GM18505 (cell line): ENCODE measurements at regions not wholly inside any gene's neighbourhood (a gene's known extent, or its start where the extent isn't known, plus 50 kb on each side); places are given as distances from the start of the nearest gene placed in this dataset.
"Not testable (repeated sequence)": the region's sequence is repeated elsewhere in the genome, so short reads cannot be mapped to it uniquely, and the experiment has no call there.

ENCODE experiments used
- ATAC-seq: cut with Tn5 transposase; IDR thresholded peaks from one replicate; pipeline ENCODE4 v1.9.1; 2021; ENCODE audit not compliant: unreplicated experiment
- POLR2A ChIP-seq: IDR thresholded peaks from 4 replicates; pipeline ENCODE4 v1.6.1; 2011; ENCODE audit warnings: borderline replicate concordance; ENCODE audit not compliant: insufficient read depth, insufficient read length; ENCODE audit errors: extremely low read depth

DNA sequence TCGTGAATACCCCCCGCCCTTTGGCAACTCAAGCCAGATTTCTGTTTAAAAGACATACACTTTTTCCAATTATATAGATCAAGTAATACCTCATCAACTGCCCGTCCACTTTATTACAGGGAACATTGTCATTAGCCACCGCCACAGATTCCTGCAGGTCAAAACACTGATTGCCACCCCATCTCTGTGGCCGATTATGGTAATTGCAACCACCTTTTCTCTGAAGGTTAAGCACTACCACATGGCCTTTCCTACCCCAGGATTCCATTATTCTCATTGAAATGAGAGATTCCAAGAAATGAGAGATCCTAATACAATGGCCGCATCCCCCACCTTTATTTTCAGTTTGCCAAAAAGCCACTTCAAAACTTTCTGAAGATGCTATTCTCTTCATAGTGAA is 478.8 kb upstream of the HSF2 start:
- no peak for TF ChIP-seq POLR2A
- no peak for ATAC-seq

DNA sequence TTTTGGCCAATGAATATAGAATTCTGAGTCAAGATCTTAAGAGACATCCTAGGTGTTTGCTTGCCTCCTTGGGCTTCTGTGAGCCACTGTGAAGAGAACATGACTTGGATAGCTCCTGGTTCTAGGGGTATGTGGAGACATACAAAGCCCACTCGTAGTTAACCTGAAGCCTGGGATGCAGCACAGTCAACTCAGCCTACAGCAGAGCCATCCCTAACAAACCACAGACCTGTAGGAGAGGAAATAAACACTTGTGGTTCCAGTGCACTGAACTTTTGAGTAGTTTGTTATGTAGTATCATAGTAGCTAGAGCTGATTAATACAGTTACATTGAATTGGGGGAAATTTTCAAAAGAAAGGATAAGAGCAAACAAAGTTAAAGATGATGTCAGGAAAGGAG is 474.4 kb upstream of the HSF2 start:
- ATAC-seq = no peak
- no peak for TF ChIP-seq POLR2A

DNA sequence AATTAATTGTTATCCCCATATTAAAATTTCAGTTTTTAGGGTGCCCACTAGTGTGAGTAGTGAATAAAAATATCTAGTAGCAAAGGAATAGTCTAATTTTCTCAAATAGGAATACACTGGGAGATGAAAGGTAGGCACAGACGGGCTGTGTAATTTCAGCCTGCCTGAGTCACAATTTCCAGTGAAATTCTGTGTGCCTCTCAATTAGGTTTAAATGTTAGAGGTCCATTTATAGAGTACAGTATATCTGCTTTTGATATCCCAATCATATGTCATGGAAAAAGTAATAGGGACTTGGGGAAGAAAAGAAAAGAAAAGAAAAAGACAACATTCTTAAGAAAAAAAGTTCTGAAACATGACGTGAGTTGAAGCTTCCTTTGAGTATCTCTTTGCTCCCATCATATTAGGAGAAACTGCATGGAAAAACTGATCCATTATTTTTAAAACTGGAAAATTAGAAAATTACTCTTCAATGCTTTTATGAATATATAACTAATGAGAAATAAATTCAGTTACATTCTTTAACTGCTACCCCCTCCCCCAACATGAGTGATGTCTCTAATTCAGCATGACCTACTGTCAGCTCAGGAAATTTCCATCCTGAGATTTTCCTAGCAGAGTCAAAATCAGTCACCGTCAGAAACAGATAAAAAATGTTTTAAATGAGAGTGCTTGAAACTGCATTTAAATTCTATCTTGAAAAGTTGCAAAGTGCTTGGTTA is 473.8 kb upstream of the HSF2 start:
- TF ChIP-seq POLR2A = no peak
- no peak for ATAC-seq

DNA sequence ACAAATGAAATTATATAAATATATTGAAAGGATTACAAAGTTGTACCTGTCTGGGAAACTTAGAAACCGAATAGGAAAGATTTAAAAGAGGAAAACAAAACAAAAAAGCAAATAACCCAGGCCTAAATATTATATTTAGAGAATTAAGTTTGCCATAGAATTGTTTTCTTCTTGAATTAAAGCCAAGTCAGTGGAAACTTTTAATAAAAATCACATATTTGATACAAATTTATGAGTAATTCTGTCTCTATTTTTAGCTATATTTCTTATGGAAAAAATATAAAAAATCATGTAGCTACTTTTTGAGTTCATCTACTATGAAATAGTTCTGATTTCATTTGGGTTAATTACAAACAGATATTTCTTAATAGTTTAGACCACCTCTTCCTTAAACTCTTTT is 470.2 kb upstream of the HSF2 start:
- TF ChIP-seq POLR2A = no peak
- no peak for ATAC-seq

DNA sequence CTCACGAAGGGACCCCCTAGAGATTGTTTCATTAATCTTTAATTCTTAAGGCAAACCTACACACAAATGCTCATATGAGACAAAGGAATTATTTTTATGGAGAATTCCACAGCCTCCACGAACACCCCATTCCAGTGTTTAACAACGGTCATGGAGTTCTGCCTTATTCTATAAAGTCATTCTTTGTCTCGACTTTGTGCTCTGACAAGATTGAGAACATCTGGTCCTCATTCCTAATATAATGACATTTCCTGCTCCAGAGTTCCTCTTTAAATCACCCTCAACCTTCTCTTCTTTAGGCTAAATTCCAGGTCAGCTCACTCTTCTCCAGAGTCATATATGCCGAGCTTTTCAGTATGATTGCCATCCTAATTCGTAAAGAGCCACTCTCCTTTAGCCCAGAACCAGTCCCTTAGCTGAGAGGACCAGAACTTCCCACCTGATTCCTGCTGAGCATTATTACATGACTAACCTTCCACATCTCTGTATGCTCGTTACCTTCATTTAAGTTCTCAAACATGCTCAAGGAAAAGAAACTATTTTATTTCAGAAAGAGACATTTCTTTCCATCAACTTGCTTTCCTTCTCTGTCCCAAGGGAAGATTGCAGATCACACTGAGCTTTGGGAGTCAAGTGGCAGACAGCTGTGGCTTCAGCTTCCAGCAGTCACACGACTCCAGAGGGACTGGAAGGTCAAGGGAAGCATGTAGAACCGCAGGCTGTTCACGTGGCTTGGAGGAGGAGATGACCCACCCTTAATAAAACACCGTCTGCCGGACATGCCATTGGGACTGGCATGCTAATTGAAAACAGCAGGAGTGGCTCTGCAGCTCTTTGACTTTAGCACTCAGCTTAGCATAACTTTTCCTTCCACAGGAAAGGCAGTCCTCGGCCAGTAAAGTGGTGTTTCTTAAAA is 467.1 kb upstream of the HSF2 start:
- no peak for ATAC-seq
- TF ChIP-seq POLR2A = no peak

DNA sequence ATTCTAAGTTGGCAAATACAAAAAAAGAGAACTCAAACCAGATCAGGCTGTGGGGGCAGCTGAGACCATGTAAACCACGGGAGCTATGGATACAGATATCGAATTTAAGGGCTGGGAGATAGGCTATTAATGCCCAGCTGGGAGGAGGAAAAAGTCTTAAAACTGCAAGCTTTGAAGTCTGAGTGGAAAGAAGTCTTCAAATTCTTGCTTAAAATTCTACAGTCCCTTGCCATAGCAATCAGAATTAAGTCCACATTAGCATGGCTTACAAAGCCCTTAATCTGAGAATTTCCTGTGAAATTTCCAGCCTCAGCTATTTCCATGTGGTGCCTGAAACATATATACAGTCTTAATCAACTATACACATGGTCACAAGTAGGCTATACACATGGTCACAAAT is 465.0 kb upstream of the HSF2 start:
- no peak for TF ChIP-seq POLR2A
- ATAC-seq = no peak

DNA sequence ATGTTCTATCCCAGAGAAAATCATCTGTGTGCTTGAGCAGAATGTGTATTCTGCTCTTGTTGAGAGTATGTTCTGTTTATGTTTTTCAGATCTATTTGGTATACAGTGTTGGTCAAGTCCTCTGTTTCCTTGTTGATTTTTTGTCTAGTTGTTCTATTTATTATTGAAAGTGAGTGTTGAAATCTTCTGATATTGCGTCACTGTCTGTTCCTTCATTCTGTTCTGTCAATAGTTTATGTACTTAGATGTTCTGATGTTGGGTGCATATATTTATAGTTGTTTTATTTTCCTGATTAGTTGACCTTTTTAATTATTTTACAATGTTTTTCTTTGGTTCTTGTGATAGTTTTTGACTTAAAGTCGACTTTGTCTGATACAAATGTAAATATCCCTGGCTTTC is 458.7 kb upstream of the HSF2 start:
- no peak for ATAC-seq
- TF ChIP-seq POLR2A = no peak

DNA sequence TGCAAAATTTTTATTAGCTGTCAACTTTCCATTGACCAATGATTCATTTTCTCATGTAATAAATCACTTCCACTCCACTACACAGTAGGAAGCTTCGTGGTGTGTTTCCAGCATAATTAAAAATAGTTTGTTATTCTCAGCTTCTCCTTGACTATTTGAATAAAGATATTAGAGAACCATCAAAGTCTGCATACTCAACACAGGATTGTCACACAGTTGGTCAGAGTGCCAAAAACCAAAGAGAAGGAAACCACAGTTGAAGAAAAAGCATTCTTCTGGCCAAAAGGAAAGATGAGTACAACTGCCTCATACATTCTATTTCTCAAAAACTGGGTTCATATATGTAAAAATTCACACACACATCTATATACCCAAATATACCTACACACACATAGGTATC is 455.1 kb upstream of the HSF2 start:
- no peak for ATAC-seq
- no peak for TF ChIP-seq POLR2A

DNA sequence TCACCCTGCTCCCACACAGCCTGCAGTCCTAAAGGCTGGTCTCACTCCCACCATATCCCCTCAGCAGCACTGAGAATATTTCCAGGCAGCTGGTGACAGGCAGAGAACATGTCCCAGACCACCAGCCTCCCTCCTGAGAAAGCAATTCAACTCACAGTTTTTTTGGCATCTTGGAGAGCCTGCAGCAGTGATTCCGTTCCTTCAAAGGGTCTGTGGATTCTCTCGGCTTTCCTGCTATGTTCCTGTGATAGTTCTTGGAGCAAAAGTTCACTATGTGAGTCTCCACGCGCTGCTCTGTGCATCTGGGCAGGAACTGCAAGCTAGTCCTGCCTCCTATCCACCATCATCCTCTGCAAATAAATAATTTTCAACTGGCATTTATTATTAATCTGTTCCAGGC is 448.3 kb upstream of the HSF2 start:
- ATAC-seq = no peak
- TF ChIP-seq POLR2A = no peak

DNA sequence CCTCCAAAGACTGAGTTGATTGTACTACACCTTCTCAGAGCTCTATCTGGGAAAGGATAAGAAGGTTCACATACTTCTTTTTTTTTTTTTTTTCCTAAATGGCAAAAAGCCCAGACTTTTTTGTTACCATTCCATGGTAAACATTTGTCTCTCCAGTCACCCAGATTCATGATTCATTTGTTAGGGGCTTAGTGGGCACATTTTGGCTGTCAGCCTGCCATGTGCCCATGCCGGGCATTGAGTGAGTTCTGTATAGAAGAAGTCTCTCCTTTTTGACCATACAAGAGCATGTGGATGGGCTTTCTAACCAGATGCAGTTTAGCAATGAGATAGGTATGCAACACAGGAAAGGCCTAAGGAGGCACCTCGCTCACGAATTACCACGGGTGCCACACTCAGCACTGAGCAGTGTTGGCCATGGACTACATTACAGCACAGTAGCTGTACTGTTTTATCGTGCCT is 447.5 kb upstream of the HSF2 start:
- no peak for ATAC-seq
- TF ChIP-seq POLR2A = no peak

DNA sequence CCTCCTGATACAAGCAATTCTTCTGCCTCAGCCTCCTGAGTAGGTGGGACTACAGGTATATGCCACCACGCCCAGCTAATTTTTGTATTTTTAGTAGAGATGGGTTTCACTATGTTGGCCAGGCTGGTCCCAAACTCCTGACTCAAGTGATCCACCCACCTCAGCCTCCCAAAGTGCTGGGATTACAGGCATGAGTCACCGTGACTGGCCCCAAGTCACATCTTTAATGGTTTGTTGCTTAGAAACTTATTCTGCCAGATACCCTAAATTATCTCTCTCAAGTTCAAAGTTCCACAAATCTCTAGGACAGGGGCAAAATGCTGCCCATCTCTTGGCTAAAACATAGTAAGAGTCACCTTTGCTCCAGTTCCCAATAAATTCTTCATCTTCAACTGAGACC is 444.1 kb upstream of the HSF2 start:
- not testable (repeated sequence) for ATAC-seq

DNA sequence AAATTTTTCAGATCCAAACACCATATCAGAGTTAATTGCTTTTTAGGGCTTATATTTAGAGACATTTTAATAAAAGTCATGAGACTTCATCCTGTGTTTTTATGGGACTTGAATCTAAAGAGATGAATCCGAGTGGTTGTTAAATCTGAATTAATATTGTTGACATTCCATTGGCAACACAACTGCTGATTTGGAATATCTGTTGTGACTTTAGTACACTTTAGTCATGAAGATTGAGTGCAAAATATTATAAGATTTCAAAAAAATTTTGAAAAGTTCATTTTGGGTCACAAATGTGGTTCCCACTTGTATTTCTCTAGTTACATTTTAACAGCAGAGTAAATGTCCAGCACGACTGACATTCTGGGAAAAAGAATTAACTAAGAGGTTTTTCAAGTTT is 442.7 kb upstream of the HSF2 start:
- no peak for TF ChIP-seq POLR2A
- ATAC-seq = no peak

DNA sequence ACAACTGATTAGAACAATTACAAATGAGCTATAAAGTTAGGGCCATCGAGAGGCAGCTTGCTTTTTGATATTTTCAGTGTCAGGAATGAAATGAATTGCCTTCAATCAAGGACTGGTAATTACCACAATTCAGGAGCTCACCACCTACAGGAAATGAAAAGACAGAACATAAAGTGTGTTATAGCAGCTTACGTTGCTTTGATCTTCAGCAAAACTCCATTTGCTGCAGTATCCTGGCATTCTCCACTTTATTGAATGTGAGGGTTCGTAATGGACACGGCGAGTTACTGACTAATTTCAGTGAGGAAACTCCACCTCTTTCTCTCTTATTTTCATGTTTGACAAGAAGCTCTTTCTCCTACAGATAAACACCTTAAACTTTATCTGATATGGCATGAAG is 440.0 kb upstream of the HSF2 start:
- ATAC-seq = no peak
- no peak for TF ChIP-seq POLR2A

DNA sequence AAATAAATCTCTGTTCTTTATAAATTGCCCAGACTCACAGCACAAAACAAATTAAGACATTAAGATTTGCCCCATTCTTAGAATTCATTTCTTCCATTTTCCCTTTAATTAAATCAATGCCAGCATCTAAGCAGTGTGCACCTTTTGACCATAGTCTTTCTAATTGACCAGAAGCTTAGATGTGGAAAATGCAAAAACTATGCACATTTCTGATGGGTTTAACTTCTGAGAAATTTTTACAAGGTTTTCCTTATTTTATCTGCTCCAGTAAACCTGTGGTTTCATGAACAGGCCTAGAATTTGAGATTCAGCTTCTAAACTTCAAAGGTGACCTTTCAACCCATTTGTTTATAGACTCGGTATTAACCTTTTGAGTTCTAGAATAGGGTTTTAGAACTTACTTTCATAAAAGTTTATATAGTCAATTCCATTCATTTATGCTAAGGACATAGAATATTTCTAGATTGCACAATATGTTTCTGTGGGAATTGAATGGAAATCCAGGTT is 437.8 kb upstream of the HSF2 start:
- no peak for ATAC-seq

More for the DNA sequence above, 437.8 kb upstream of the HSF2 start:
- TF ChIP-seq POLR2A = no peak
